Cardiac muscle cell (in vitro differentiated cells and primary cell): ENCODE measurements at regions not wholly inside any gene's neighbourhood (a gene's known extent, or its start where the extent isn't known, plus 50 kb on each side); places are given as distances from the start of the nearest gene placed in this dataset.

Experiments used
- DNase-seq, 2 donors: peaks; one replicate each; pipeline versions ENCODE4 v3.0.0 to v3.0.0-alpha.2; 2010 to 2017; ENCODE audit warnings: low read depth in 1 of 2, low spot score in 1 of 2
- H3K27ac ChIP-seq: fragments of 200-600 bp; sonication (generic); 2 replicates; pipeline ENCODE4 v1.5.1; 2016
- H3K27me3 ChIP-seq: fragments of 200-600 bp; sonication (generic); 2 replicates; pipeline ENCODE4 v1.6.0; 2016; ENCODE audit warnings: control low read depth
- H3K36me3 ChIP-seq: fragments of 200-600 bp; sonication (generic); 2 replicates; pipeline ENCODE4 v1.5.1; 2016; ENCODE audit warnings: control low read depth
- H3K4me1 ChIP-seq: fragments of 200-600 bp; sonication (generic); 2 replicates; pipeline ENCODE4 v1.8.1; 2017; ENCODE audit warnings: low read depth, mild to moderate bottlenecking, mixed run types
- H3K4me3 ChIP-seq: fragments of 200-600 bp; sonication (generic); 2 replicates; pipeline ENCODE4 v1.5.1; 2016; ENCODE audit warnings: mild to moderate bottlenecking
- H3K9me3 ChIP-seq: fragments of 200-600 bp; sonication (generic); 2 replicates; pipeline ENCODE4 v1.5.1; 2017; ENCODE audit warnings: low read depth, mild to moderate bottlenecking, control low read depth
- CTCF ChIP-seq: IDR thresholded peaks from 2 replicates; pipeline ENCODE4 v1.5.1; 2012; ENCODE audit warnings: low read depth, mild to moderate bottlenecking, low read length

- no peaks in the 10 kb centered on the region for H3K4me1 ChIP-seq
- no peak overlapping the region for H3K4me3 ChIP-seq
- H3K36me3 ChIP-seq = no peaks in the 10 kb centered on the region
- no peaks in the 10 kb centered on the region for H3K27me3 ChIP-seq
- DNase-seq = no peak
- no peak overlapping the region for H3K27ac ChIP-seq
- no peak for TF ChIP-seq CTCF
- no peaks in the 10 kb centered on the region for H3K9me3 ChIP-seq
Observed at GRCh38 chr5:159628703-159629102, 287.6 kb upstream of the ADRA1B start.

DNA sequence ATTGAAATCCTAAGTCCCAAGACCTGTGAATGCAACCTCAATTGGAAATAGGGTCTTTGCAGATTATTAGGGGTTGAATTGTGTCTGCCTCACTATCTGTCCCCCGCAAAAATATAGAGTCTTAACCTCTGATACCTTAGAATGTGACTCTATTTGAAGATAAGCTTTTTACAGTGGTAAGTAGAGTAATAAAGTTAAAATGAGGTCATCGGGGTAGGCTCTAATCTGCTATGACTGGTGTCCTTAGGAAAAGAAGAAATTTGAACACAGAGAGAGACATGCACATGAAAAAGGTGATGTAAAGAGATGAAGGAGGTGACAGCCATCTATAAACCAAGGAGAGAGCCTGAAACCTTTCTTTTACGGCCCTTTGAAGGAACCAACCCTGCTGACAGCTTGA lies 287.1 kb upstream of the ADRA1B start:
- H3K4me1 ChIP-seq = no peaks in the 10 kb centered on the region
- DNase-seq = no peak
- H3K36me3 ChIP-seq = no peaks in the 10 kb centered on the region
- no peak overlapping the region for H3K27ac ChIP-seq
- no peaks in the 10 kb centered on the region for H3K9me3 ChIP-seq
- H3K27me3 ChIP-seq = no peaks in the 10 kb centered on the region
- no peak overlapping the region for H3K4me3 ChIP-seq
- no peak for TF ChIP-seq CTCF

- no peak overlapping the region for H3K27ac ChIP-seq
- H3K4me3 ChIP-seq = no peak overlapping the region
- H3K27me3 ChIP-seq = no peaks in the 10 kb centered on the region
- H3K9me3 ChIP-seq = no peaks in the 10 kb centered on the region
- H3K36me3 ChIP-seq = no peaks in the 10 kb centered on the region
- H3K4me1 ChIP-seq = no peaks in the 10 kb centered on the region
- no peak for DNase-seq
- no peak for TF ChIP-seq CTCF
Observed at GRCh38 chr5:159630545-159630944, 285.7 kb upstream of the ADRA1B start.

DNA sequence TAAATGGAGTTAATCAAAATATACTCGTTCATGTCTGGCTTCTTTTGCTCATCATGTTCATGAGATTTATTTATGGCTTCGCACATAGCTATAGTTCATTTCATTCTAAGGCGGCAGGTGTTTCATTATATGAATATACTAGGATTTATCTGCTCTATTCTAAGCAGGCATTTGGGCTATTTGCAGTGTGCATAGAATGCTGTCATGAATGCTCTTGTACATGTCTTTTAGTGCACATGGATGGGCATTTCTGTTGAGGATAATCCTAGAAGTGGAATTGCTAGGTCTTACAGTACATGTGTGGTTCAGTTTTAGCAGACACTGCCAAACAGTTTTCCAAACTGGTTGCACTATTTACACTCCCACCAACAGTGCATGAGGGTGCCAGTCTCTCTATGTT lies 285.3 kb upstream of the ADRA1B start:
- H3K4me3 ChIP-seq = no peak overlapping the region
- no peaks in the 10 kb centered on the region for H3K36me3 ChIP-seq
- H3K27me3 ChIP-seq = no peaks in the 10 kb centered on the region
- H3K4me1 ChIP-seq = no peaks in the 10 kb centered on the region
- no peak for TF ChIP-seq CTCF
- H3K27ac ChIP-seq = no peak overlapping the region
- H3K9me3 ChIP-seq = no peaks in the 10 kb centered on the region
- no peak for DNase-seq

- no peak for TF ChIP-seq CTCF
- no peaks in the 10 kb centered on the region for H3K9me3 ChIP-seq
- no peaks in the 10 kb centered on the region for H3K27me3 ChIP-seq
- H3K4me1 ChIP-seq = no peaks in the 10 kb centered on the region
- no peak overlapping the region for H3K4me3 ChIP-seq
- H3K36me3 ChIP-seq = no peaks in the 10 kb centered on the region
- no peak for DNase-seq
- H3K27ac ChIP-seq = no peak overlapping the region
Observed at GRCh38 chr5:159632866-159633265, 283.4 kb upstream of the ADRA1B start.

DNA sequence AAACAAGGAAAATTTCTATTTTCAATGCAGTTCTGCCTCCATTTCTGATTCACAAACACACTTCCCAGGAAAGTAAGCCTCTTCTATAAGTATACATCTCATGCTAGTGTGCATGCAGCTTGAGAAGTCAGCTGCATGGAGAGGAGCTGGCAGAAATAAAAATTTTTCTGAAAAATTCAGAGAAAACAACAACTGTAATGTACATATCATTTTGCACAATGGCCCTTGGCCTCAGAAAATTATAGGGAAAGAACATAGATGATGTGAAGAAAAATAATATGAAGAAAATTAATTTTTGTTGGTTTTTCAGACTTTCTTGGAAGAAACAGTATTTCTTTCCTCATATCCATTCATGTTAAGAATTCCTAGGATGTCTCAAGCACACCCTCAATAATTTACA lies 277.8 kb upstream of the ADRA1B start:
- H3K27me3 ChIP-seq = no peaks in the 10 kb centered on the region
- H3K4me3 ChIP-seq = no peak overlapping the region
- no peak overlapping the region for H3K27ac ChIP-seq
- no peak for TF ChIP-seq CTCF
- no peaks in the 10 kb centered on the region for H3K36me3 ChIP-seq
- peaks cover 2% of the 10 kb centered on the region for H3K4me1 ChIP-seq
- DNase-seq = no peak
- H3K9me3 ChIP-seq = no peaks in the 10 kb centered on the region
